ENCODE measurements at regions not wholly inside any gene's neighbourhood (a gene's known extent, or its start where the extent isn't known, plus 50 kb on each side); places are given as distances from the start of the nearest gene placed in this dataset.
A peak's percentile ranks its signal among the peaks of the same experiment; 100 is the strongest.

- DNase-seq (peak; percentile 43), ATAC-seq (peak; percentile 31; the same call in 1 of the 2 replicates)
- peak; percentile 61 for TF ChIP-seq CTCF (conservative IDR thresholded peaks at IDR 0.05; ENCODE audit: low read depth, low read length)
- no peak for TF ChIP-seq EZH2 (IDR thresholded peaks at IDR 0.05; ENCODE audit: low read length, unreplicated experiment)
- Histone ChIP-seq H3K4me1 (ENCODE audit: insufficient read depth, low read length) (no peaks in the 10 kb centered on the region), H3K4me3 (ENCODE audit: low read length) (no peak overlapping the region), H3K36me3 (ENCODE audit: low read depth, low read length) (no peaks in the 10 kb centered on the region), H3K27me3 (ENCODE audit: low read length) (peaks cover 34% of the 10 kb centered on the region), H4K20me1 (ENCODE audit: low read length) (no peaks in the 10 kb centered on the region), H3K9me2 (replicated peaks; ENCODE audit: low read length) (no peaks in the 10 kb centered on the region), H3F3A (ENCODE audit: low read length, unreplicated experiment) (no peaks in the 10 kb centered on the region), H3K79me2 (ENCODE audit: low read length) (no peaks in the 10 kb centered on the region), H3K9me3 (ENCODE audit: low read length) (no peaks in the 10 kb centered on the region), H3K4me2 (ENCODE audit: low read length) (no peak overlapping the region), H3K9ac (ENCODE audit: low read length) (no peak overlapping the region), H3K27ac (ENCODE audit: low read length) (no peak overlapping the region), H2AFZ (ENCODE audit: low read length) (no peak overlapping the region)
- BruUV-seq (replicated peaks): no TSS peak
- POLR2A ChIA-PET (ENCODE audit: unreplicated experiment): no interaction called here
- CTCF ChIA-PET: no interaction called here
- intact Hi-C loops (cut with micrococcal nuclease): loop anchor here (1.0 to 10.0 kb wide), 4 partner anchors 132 to 1258 kb away; no protein-coding TSS in a partner anchor
Measured at GRCh38 chr16:77043076-77043475, 147.9 kb upstream of the MON1B start.

GRCh38 chr16:77046206-77046605 is 144.8 kb upstream of the MON1B start:
- BruUV-seq (replicated peaks): no TSS peak
- no peaks in the 10 kb centered on the region for H3K4me1 ChIP-seq (ENCODE audit: insufficient read depth, low read length)
- no peak overlapping the region for H3K27ac ChIP-seq (ENCODE audit: low read length)
- no peak overlapping the region for H3K4me2 ChIP-seq (ENCODE audit: low read length)
- no peak overlapping the region for H2AFZ ChIP-seq (ENCODE audit: low read length)
- POLR2A ChIA-PET (ENCODE audit: unreplicated experiment): no interaction called here
- no peaks in the 10 kb centered on the region for H3K9me2 ChIP-seq (replicated peaks; ENCODE audit: low read length)
- CTCF ChIA-PET: no interaction called here
- no peaks in the 10 kb centered on the region for H3K9me3 ChIP-seq (ENCODE audit: low read length)
- no peak for TF ChIP-seq CTCF (conservative IDR thresholded peaks at IDR 0.05; ENCODE audit: low read depth, low read length)
- no peak for TF ChIP-seq EZH2phosphoT487 (IDR thresholded peaks at IDR 0.05; ENCODE audit: borderline replicate concordance, low read length)
- no peak for TF ChIP-seq EZH2 (IDR thresholded peaks at IDR 0.05; ENCODE audit: low read length, unreplicated experiment)
- no peak overlapping the region for H3K4me3 ChIP-seq (ENCODE audit: low read length)
- H3K36me3 ChIP-seq (ENCODE audit: low read depth, low read length): no peaks in the 10 kb centered on the region
- H3K27me3 ChIP-seq (ENCODE audit: low read length): peaks cover 40% of the 10 kb centered on the region
- H3K9ac ChIP-seq (ENCODE audit: low read length): no peak overlapping the region
- no peak for DNase-seq
- no peak for ATAC-seq
- H3F3A ChIP-seq (ENCODE audit: low read length, unreplicated experiment): no peaks in the 10 kb centered on the region
- H4K20me1 ChIP-seq (ENCODE audit: low read length): no peaks in the 10 kb centered on the region
- intact Hi-C loops (cut with micrococcal nuclease): loop anchor here (10.0 kb wide), 2 partner anchors 129 to 1261 kb away; no protein-coding TSS in a partner anchor
- H3K79me2 ChIP-seq (ENCODE audit: low read length): no peaks in the 10 kb centered on the region

DNA sequence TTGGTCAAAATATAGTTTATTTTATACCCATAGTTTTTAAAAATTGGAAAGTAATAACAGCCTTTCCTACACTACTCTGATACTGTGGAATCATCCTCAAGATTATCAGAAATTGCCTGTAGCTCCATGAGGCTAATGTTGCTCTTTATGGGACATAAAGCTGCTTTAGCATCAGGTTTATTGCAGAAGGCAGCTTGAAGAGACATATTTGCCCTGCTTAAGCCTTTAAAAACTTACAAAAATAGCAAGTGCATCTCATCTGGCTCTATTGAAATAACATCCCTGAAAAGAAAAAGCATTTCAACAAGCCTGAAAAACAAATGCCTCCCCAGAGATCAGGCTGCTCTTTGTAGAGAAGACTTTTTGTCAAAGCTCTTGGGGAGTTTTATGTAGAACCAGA is 142.9 kb upstream of the MON1B start:
- Histone ChIP-seq H3K9me2 (replicated peaks; ENCODE audit: low read length) (no peaks in the 10 kb centered on the region), H3F3A (ENCODE audit: low read length, unreplicated experiment) (no peaks in the 10 kb centered on the region), H3K36me3 (ENCODE audit: low read depth, low read length) (no peaks in the 10 kb centered on the region), H3K27me3 (ENCODE audit: low read length) (peaks cover 30% of the 10 kb centered on the region), H3K79me2 (ENCODE audit: low read length) (no peaks in the 10 kb centered on the region), H4K20me1 (ENCODE audit: low read length) (no peaks in the 10 kb centered on the region), H3K4me2 (ENCODE audit: low read length) (no peak overlapping the region), H3K27ac (ENCODE audit: low read length) (no peak overlapping the region), H3K4me3 (ENCODE audit: low read length) (no peak overlapping the region), H2AFZ (ENCODE audit: low read length) (no peak overlapping the region), H3K4me1 (ENCODE audit: insufficient read depth, low read length) (no peaks in the 10 kb centered on the region), H3K9me3 (ENCODE audit: low read length) (no peaks in the 10 kb centered on the region), H3K9ac (ENCODE audit: low read length) (no peak overlapping the region)
- ChIA-PET CTCF (no interaction called here), POLR2A (ENCODE audit: unreplicated experiment) (no interaction called here)
- DNase-seq (no peak), ATAC-seq (no peak)
- TF ChIP-seq EZH2phosphoT487 (IDR thresholded peaks at IDR 0.05; ENCODE audit: borderline replicate concordance, low read length) (no peak), EZH2 (IDR thresholded peaks at IDR 0.05; ENCODE audit: low read length, unreplicated experiment) (no peak), CTCF (conservative IDR thresholded peaks at IDR 0.05; ENCODE audit: low read depth, low read length) (no peak)
- intact Hi-C loops (cut with micrococcal nuclease): loop anchor here (10.0 kb wide), 2 partner anchors 127 to 1263 kb away; no protein-coding TSS in a partner anchor
- BruUV-seq (replicated peaks): no TSS peak
